Body of pancreas (tissue), 4 donors: ENCODE measurements at regions not wholly inside any gene's neighbourhood (a gene's known extent, or its start where the extent isn't known, plus 50 kb on each side); places are given as distances from the start of the nearest gene placed in this dataset.

Experiments used
- POLR2A ChIP-seq, 3 donors: fragments of 450-650 bp; IDR thresholded peaks; one replicate each; pipeline ENCODE4 v1.6.1; 2016; ENCODE audit warnings: antibody characterized with exemption in 3 of 3, mild to moderate bottlenecking in 2 of 3
- TF ChIP-seq, protein P1 (sequence below), 7 experiments: fragments of 450-650 bp in 4 of 7; fragments of 200-600 bp in 3 of 7; sonication (generic) in 3 of 7; IDR thresholded peaks; one replicate each; pipeline ENCODE4 v1.5.1; 2016 to 2019; ENCODE audit warnings: antibody characterized with exemption in 7 of 7

DNA sequence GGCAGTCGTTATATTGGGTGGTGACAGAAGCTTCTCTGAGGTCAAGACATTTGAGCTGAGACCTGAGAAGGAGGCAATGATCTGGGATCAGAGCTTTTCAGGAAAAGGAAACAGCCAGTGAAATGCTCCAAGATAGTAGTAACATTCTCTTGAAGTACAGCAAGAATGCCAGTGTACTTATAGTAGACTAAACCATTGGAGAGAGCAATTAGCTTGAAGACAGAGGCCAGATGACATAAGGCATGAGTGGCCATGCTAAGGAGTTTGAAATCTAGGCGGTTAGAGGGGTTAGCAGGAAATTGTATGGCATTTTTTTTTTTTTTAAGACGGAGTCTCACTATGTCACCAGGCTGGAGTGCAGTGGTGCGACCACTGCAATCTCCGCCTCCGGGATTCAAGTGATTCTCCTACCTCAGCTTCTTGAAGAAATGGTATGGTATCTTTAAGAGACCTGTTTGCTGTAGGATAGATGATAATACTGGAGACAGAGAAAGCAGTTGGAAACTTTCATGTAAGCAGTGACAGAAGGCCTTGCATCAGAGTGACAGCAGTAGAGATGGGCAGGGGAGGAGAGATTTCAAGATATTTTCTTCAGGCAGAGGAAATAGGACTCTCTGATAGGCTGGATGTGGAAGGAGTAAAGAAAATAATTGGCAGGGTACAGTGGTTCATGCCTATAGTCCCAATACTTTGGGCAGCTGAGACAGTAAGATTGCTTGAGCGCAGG is 482.2 kb upstream of the PAPPA start:
- TF ChIP-seq, protein P1, sequence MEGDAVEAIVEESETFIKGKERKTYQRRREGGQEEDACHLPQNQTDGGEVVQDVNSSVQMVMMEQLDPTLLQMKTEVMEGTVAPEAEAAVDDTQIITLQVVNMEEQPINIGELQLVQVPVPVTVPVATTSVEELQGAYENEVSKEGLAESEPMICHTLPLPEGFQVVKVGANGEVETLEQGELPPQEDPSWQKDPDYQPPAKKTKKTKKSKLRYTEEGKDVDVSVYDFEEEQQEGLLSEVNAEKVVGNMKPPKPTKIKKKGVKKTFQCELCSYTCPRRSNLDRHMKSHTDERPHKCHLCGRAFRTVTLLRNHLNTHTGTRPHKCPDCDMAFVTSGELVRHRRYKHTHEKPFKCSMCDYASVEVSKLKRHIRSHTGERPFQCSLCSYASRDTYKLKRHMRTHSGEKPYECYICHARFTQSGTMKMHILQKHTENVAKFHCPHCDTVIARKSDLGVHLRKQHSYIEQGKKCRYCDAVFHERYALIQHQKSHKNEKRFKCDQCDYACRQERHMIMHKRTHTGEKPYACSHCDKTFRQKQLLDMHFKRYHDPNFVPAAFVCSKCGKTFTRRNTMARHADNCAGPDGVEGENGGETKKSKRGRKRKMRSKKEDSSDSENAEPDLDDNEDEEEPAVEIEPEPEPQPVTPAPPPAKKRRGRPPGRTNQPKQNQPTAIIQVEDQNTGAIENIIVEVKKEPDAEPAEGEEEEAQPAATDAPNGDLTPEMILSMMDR (IDR thresholded peaks at IDR 0.05) = no peak
- no peak for TF ChIP-seq POLR2A (IDR thresholded peaks at IDR 0.05)
